CD4-positive, alpha-beta T cell (primary cell): ENCODE measurements at regions not wholly inside any gene's neighbourhood (a gene's known extent, or its start where the extent isn't known, plus 50 kb on each side); places are given as distances from the start of the nearest gene placed in this dataset.

ENCODE experiments used
- ATAC-seq: fragments of 200-7000 bp; cut with Tn5 transposase; one replicate; pipeline ENCODE4 v1.10.0; 2022; ENCODE audit warnings: mild to moderate bottlenecking; ENCODE audit not compliant: poor library complexity
- CTCF ChIA-PET: fragments of 350-600 bp; sonication (Branson Sonifier 250); formaldehyde crosslinking; loops from one replicate; lab custom pipeline; 2021; ENCODE audit warnings: antibody characterized with exemption, inconsistent platforms; lab: Charles Lee
- POLR2A ChIA-PET: fragments of 350-600 bp; sonication (Branson Sonifier 250); formaldehyde crosslinking; loops from one replicate; lab custom pipeline; 2021; ENCODE audit warnings: antibody characterized with exemption, inconsistent platforms; lab: Charles Lee
- DNase-seq, 14 experiments: peaks; one replicate each; pipeline ENCODE4 v3.0.0-alpha.2; 2013 to 2020; ENCODE audit warnings: mixed read lengths in 2 of 14
- H3K27ac ChIP-seq, 2 donors: one replicate each; pipeline versions ENCODE4 v1.5.1 to v1.7.0; 2013; ENCODE audit warnings: low read length in 2 of 2, low read depth in 1 of 2, mild to moderate bottlenecking in 1 of 2
- H3K27me3 ChIP-seq, 2 experiments: 1 replicate in 1 of 2; 2 replicates in 1 of 2; pipeline versions ENCODE4 v1.6.1 to v1.7.0; 2013; ENCODE audit warnings: low read length in 2 of 2, control low read depth in 1 of 2, mild to moderate bottlenecking in 1 of 2, moderate library complexity in 1 of 2; ENCODE audit not compliant: insufficient read depth in 2 of 2, control insufficient read depth in 1 of 2
- H3K36me3 ChIP-seq: one replicate; pipeline ENCODE4 v1.6.1; 2013; ENCODE audit warnings: low read length, control low read depth; ENCODE audit not compliant: insufficient read depth
- H3K4me1 ChIP-seq: one replicate; pipeline ENCODE4 v1.6.1; 2013; ENCODE audit warnings: low read length, control low read depth; ENCODE audit not compliant: insufficient read depth
- H3K4me3 ChIP-seq: one replicate; pipeline ENCODE4 v1.5.1; 2013; ENCODE audit warnings: mild to moderate bottlenecking, low read length, moderate library complexity
- H3K9me3 ChIP-seq, 2 experiments: 1 replicate in 1 of 2; 2 replicates in 1 of 2; pipeline versions ENCODE4 v1.6.1 to v1.7.0; 2013; ENCODE audit warnings: low read length in 2 of 2, mild to moderate bottlenecking in 2 of 2, control low read depth in 1 of 2, moderate library complexity in 1 of 2; ENCODE audit not compliant: control insufficient read depth in 1 of 2, insufficient read depth in 1 of 2
- H3K27ac Mint-ChIP-seq: one replicate; pipeline ENCODE4 v1.8.0; 2020; ENCODE audit warnings: mixed read lengths
- H3K27me3 Mint-ChIP-seq: one replicate; pipeline ENCODE4 v1.8.0; 2021; ENCODE audit warnings: mixed read lengths
- H3K36me3 Mint-ChIP-seq: one replicate; pipeline ENCODE4 v1.8.0; 2021; ENCODE audit warnings: low read depth, mixed read lengths
- H3K4me1 Mint-ChIP-seq: one replicate; pipeline ENCODE4 v1.8.0; 2021; ENCODE audit warnings: low read depth, mixed read lengths
- H3K4me3 Mint-ChIP-seq: one replicate; pipeline ENCODE4 v1.8.0; 2020; ENCODE audit warnings: mild to moderate bottlenecking, mixed read lengths
- H3K9me3 Mint-ChIP-seq: one replicate; pipeline ENCODE4 v1.8.0; 2020; ENCODE audit warnings: mixed read lengths
- intact Hi-C, 2 experiments: fragments of 100-400 bp; cut with DNase I in 1 of 2; cut with micrococcal nuclease in 1 of 2; formaldehyde crosslinking; loops; one replicate each; pipeline versions ENCODE4 v1.15.1 to v1.9.0; 2023 to 2025; cut with DNase I, micrococcal nuclease
- TF ChIP-seq, protein P1 (sequence below): fragments of 200-600 bp; IDR thresholded peaks from one replicate; pipeline ENCODE4 v1.8.0; 2022; ENCODE audit warnings: antibody characterized with exemption, mild to moderate bottlenecking

DNA sequence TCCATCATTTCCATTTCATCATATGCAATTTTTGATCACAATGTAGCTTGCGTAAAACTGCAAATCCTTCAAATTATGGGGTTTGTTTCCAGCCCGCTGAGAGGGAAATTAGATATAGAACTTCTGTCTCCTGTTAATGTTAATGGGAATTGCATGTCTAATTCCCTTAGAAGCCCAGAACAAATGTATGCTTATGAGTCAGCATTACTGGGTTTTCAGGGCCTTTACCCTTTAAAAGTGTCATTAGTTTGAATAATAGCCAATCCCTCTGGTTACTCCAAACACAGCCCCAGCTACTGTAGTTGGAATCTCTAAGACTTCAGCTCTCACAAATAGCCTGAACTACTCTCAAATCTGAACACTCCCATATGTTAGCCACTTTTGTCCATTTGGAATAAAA lies 439.4 kb downstream of the C3orf38 start:
- H3K27me3 Mint-ChIP-seq, result no peaks in the 10 kb centered on the region
- H3K4me1 Mint-ChIP-seq, result no peaks in the 10 kb centered on the region
- Histone ChIP-seq H3K36me3 (no peaks in the 10 kb centered on the region), H3K4me3 (no peak overlapping the region), H3K4me1 (no peaks in the 10 kb centered on the region), H3K27me3 (no peaks in the 10 kb centered on the region), H3K27ac (no peak overlapping the region), H3K9me3 (peaks cover 0 to 4% of the 10 kb centered on the region in 2 experiments)
- no peak overlapping the region for H3K27ac Mint-ChIP-seq
- POLR2A ChIA-PET, result no interaction called here
- H3K9me3 Mint-ChIP-seq, result no peaks in the 10 kb centered on the region
- intact Hi-C loops, result no loop called here
- TF ChIP-seq, protein P1, sequence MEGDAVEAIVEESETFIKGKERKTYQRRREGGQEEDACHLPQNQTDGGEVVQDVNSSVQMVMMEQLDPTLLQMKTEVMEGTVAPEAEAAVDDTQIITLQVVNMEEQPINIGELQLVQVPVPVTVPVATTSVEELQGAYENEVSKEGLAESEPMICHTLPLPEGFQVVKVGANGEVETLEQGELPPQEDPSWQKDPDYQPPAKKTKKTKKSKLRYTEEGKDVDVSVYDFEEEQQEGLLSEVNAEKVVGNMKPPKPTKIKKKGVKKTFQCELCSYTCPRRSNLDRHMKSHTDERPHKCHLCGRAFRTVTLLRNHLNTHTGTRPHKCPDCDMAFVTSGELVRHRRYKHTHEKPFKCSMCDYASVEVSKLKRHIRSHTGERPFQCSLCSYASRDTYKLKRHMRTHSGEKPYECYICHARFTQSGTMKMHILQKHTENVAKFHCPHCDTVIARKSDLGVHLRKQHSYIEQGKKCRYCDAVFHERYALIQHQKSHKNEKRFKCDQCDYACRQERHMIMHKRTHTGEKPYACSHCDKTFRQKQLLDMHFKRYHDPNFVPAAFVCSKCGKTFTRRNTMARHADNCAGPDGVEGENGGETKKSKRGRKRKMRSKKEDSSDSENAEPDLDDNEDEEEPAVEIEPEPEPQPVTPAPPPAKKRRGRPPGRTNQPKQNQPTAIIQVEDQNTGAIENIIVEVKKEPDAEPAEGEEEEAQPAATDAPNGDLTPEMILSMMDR, result no peak
- ATAC-seq (no peak), DNase-seq (no peak)
- H3K36me3 Mint-ChIP-seq, result no peaks in the 10 kb centered on the region
- CTCF ChIA-PET, result no interaction called here
- H3K4me3 Mint-ChIP-seq, result no peak overlapping the region

DNA sequence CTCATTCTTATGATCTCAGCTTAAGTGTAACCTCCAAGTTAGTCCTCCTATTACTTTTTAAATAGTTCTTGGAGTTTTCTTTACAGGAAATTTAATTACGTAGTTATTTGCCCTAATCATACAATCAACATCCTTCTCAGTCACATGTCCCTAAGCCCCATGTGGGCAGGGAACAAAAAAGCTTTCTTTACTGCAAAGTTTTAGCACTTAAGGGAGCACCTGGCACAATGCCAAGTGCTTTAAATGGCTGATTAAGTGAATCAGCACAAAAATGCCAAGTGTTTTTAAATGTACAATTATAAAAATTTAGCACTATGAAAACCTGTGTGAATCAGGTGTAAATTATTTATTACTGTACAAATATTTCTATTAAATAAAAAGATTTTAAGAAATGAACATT lies 445.3 kb downstream of the C3orf38 start:
- DNase-seq (peak in 1 of 14 experiments; percentile 0), ATAC-seq (no peak)
- Mint-ChIP-seq H3K4me3 (no peak overlapping the region), H3K4me1 (no peaks in the 10 kb centered on the region), H3K9me3 (peaks cover 5% of the 10 kb centered on the region), H3K27me3 (no peaks in the 10 kb centered on the region), H3K36me3 (no peaks in the 10 kb centered on the region), H3K27ac (no peak overlapping the region)
- TF ChIP-seq, protein P1, result no peak
- intact Hi-C loops, result no loop called here
- Histone ChIP-seq H3K27me3 (no peaks in the 10 kb centered on the region), H3K27ac (no peak overlapping the region), H3K4me3 (no peak overlapping the region), H3K9me3 (peaks cover 0 to 4% of the 10 kb centered on the region in 2 experiments), H3K36me3 (no peaks in the 10 kb centered on the region), H3K4me1 (no peaks in the 10 kb centered on the region)
- ChIA-PET CTCF (no interaction called here), POLR2A (no interaction called here)

DNA sequence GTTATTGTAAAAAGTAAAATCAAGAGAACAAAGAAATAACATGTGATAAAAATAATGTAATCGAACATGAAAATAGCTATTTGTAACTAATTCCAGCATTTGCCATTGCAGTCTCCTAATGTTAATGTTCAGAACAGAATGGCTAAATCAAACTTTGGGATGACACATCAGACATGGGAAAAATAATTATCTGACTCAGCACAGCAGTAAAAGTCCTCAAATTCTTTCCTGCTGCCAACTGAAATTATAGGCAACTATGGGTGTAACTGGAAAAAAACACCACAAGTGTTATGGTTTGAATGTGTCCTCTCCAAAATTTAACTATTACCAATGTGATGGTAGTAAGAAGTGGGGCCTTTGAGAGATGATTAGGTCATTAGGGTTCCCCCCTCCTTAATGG lies 446.7 kb downstream of the C3orf38 start:
- no peaks in the 10 kb centered on the region for H3K27me3 ChIP-seq
- TF ChIP-seq, protein P1, result no peak
- H3K9me3 ChIP-seq, result peaks cover 0 to 4% of the 10 kb centered on the region in 2 experiments
- Mint-ChIP-seq H3K27me3 (no peaks in the 10 kb centered on the region), H3K4me1 (no peaks in the 10 kb centered on the region), H3K36me3 (no peaks in the 10 kb centered on the region), H3K9me3 (peaks cover 5% of the 10 kb centered on the region), H3K4me3 (no peak overlapping the region), H3K27ac (no peak overlapping the region)
- H3K4me3 ChIP-seq, result no peak overlapping the region
- no peaks in the 10 kb centered on the region for H3K36me3 ChIP-seq
- POLR2A ChIA-PET, result no interaction called here
- CTCF ChIA-PET, result no interaction called here
- intact Hi-C loops, result no loop called here
- ATAC-seq (no peak), DNase-seq (no peak)
- H3K4me1 ChIP-seq, result no peaks in the 10 kb centered on the region
- H3K27ac ChIP-seq, result no peak overlapping the region
